H9 (cell line): ENCODE measurements at regions not wholly inside any gene's neighbourhood (a gene's known extent, or its start where the extent isn't known, plus 50 kb on each side); places are given as distances from the start of the nearest gene placed in this dataset.

Experiments
- DNase-seq: peaks from one replicate; pipeline ENCODE4 v3.0.0-alpha.2; 2017
- H2AFZ ChIP-seq: one replicate; pipeline ENCODE4 v1.6.1; 2013; ENCODE audit warnings: mild to moderate bottlenecking, low read length, control low read depth, moderate library complexity
- H2AK5ac ChIP-seq: 2 replicates; pipeline ENCODE4 v1.6.1; 2013; ENCODE audit warnings: low read length, control low read depth, mixed read lengths; ENCODE audit not compliant: insufficient read length
- H2BK120ac ChIP-seq: one replicate; pipeline ENCODE4 v1.6.1; 2013; ENCODE audit warnings: low read depth, mild to moderate bottlenecking, low read length, control low read depth, inconsistent platforms; ENCODE audit not compliant: poor library complexity, severe bottlenecking
- H2BK12ac ChIP-seq: 2 replicates; pipeline ENCODE4 v1.6.1; 2013; ENCODE audit warnings: low read length, control low read depth, mixed read lengths, low read depth; ENCODE audit not compliant: insufficient read length
- H2BK15ac ChIP-seq: 2 replicates; pipeline ENCODE4 v1.6.1; 2013; ENCODE audit warnings: low read depth, low read length, control low read depth
- H2BK20ac ChIP-seq: one replicate; pipeline ENCODE4 v1.6.1; 2013; ENCODE audit warnings: low read depth, mild to moderate bottlenecking, low read length, control low read depth, inconsistent platforms; ENCODE audit not compliant: poor library complexity, severe bottlenecking
- H2BK5ac ChIP-seq: 2 replicates; pipeline ENCODE4 v1.6.1; 2013; ENCODE audit warnings: low read length, control low read depth, mixed read lengths; ENCODE audit not compliant: insufficient read length
- H3K14ac ChIP-seq: 2 replicates; pipeline ENCODE4 v1.6.1; 2013; ENCODE audit warnings: low read length, control low read depth; ENCODE audit not compliant: insufficient read depth
- H3K18ac ChIP-seq: 2 replicates; pipeline ENCODE4 v1.6.1; 2013; ENCODE audit warnings: low read depth, mild to moderate bottlenecking, mixed read lengths, low read length, control low read depth; ENCODE audit not compliant: insufficient read length
- H3K23ac ChIP-seq: 2 replicates; pipeline ENCODE4 v1.6.1; 2013; ENCODE audit warnings: low read length, control low read depth, mixed read lengths, low read depth; ENCODE audit not compliant: insufficient read length
- H3K23me2 ChIP-seq: 2 replicates; pipeline ENCODE4 v1.6.1; 2013; ENCODE audit warnings: low read depth, mild to moderate bottlenecking, mixed read lengths, low read length, control low read depth; ENCODE audit not compliant: insufficient read length, poor library complexity, severe bottlenecking
- H3K27ac ChIP-seq: 2 replicates; pipeline ENCODE4 v1.5.1; 2013; ENCODE audit warnings: low read length, control low read depth, mixed read lengths, low read depth; ENCODE audit not compliant: insufficient read length
- H3K27me3 ChIP-seq: 2 replicates; pipeline ENCODE4 v1.6.1; 2013; ENCODE audit warnings: low read length, control low read depth, inconsistent platforms; ENCODE audit not compliant: insufficient read depth
- H3K4ac ChIP-seq: 2 replicates; pipeline ENCODE4 v1.6.1; 2013; ENCODE audit warnings: low read depth, mild to moderate bottlenecking, control low read depth, inconsistent platforms, low read length, moderate library complexity
- H3K4me1 ChIP-seq: 2 replicates; pipeline ENCODE4 v1.6.1; 2013; ENCODE audit warnings: low read length, control low read depth, inconsistent platforms; ENCODE audit not compliant: insufficient read depth
- H3K4me2 ChIP-seq: 2 replicates; pipeline ENCODE4 v1.6.1; 2013; ENCODE audit warnings: low read length, control low read depth, mixed read lengths; ENCODE audit not compliant: insufficient read length, insufficient read depth
- H3K56ac ChIP-seq: 2 replicates; pipeline ENCODE4 v1.6.1; 2013; ENCODE audit warnings: low read depth, mild to moderate bottlenecking, mixed read lengths, low read length, control low read depth; ENCODE audit not compliant: insufficient read length
- H3K79me1 ChIP-seq: 2 replicates; pipeline ENCODE4 v1.6.1; 2013; ENCODE audit warnings: low read depth, mild to moderate bottlenecking, moderate library complexity, low read length, control low read depth, inconsistent platforms; ENCODE audit not compliant: insufficient read depth, poor library complexity, severe bottlenecking
- H3K79me2 ChIP-seq: 2 replicates; pipeline ENCODE4 v1.6.1; 2013; ENCODE audit warnings: low read length, control low read depth, inconsistent platforms; ENCODE audit not compliant: insufficient read depth
- H3K9ac ChIP-seq: 2 replicates; pipeline ENCODE4 v1.6.1; 2013; ENCODE audit warnings: low read length, control low read depth, mixed read lengths; ENCODE audit not compliant: insufficient read length; ENCODE audit errors: extremely low read depth
- H3K9me3 ChIP-seq: one replicate; pipeline ENCODE4 v1.6.1; 2013; ENCODE audit warnings: low read depth, low read length, inconsistent platforms; ENCODE audit not compliant: control insufficient read depth
- H3T11ph ChIP-seq: one replicate; pipeline ENCODE4 v1.6.1; 2013; ENCODE audit warnings: mild to moderate bottlenecking, low read length, control low read depth, inconsistent platforms
- H4K20me1 ChIP-seq: one replicate; pipeline ENCODE4 v1.6.1; 2013; ENCODE audit not compliant: control insufficient read depth, insufficient read length, insufficient read depth
- H4K5ac ChIP-seq: 2 replicates; pipeline ENCODE4 v1.6.1; 2013; ENCODE audit warnings: low read depth, mild to moderate bottlenecking, mixed read lengths, low read length, control low read depth; ENCODE audit not compliant: insufficient read length
- H4K8ac ChIP-seq: replicated peaks from 2 replicates; pipeline ENCODE4 v1.6.1; 2013; ENCODE audit warnings: low read length, control low read depth, mixed read lengths, low read depth; ENCODE audit not compliant: insufficient read length
- H4K91ac ChIP-seq: 2 replicates; pipeline ENCODE4 v1.6.1; 2013; ENCODE audit warnings: low read depth, mild to moderate bottlenecking, moderate library complexity, mixed read lengths, low read length, control low read depth; ENCODE audit not compliant: insufficient read length
- H3K27ac Mint-ChIP-seq, 3 experiments: 2 replicates in 2 of 3; 3 replicates in 1 of 3; pipeline ENCODE4 v1.8.0; 2020 to 2021; ENCODE audit warnings: mixed read lengths in 3 of 3, mild to moderate bottlenecking in 1 of 3, moderate library complexity in 1 of 3
- H3K27me3 Mint-ChIP-seq: 2 replicates; pipeline ENCODE4 v1.8.0; 2021; ENCODE audit warnings: low read depth, mild to moderate bottlenecking, moderate library complexity, mixed read lengths
- H3K36me3 Mint-ChIP-seq, 3 experiments: 2 replicates in 2 of 3; 3 replicates in 1 of 3; pipeline ENCODE4 v1.8.0; 2020 to 2021; ENCODE audit warnings: low read depth in 3 of 3, mixed read lengths in 3 of 3; ENCODE audit not compliant: insufficient read depth in 1 of 3
- H3K4me1 Mint-ChIP-seq, 2 experiments: 2 replicates each; pipeline ENCODE4 v1.8.0; 2020; ENCODE audit warnings: mixed read lengths in 2 of 2
- H3K4me3 Mint-ChIP-seq, 2 experiments: 2 replicates in 1 of 2; 3 replicates in 1 of 2; pipeline ENCODE4 v1.8.0; 2020 to 2021; ENCODE audit warnings: mild to moderate bottlenecking in 2 of 2, mixed read lengths in 2 of 2, moderate library complexity in 1 of 2
- H3K9me3 Mint-ChIP-seq, 2 experiments: 2 replicates in 1 of 2; 3 replicates in 1 of 2; pipeline ENCODE4 v1.8.0; 2020; ENCODE audit warnings: mild to moderate bottlenecking in 2 of 2, mixed read lengths in 2 of 2, moderate library complexity in 1 of 2
- CTCF ChIP-seq: fragments of 200-600 bp; sonication (generic); conservative IDR thresholded peaks from 3 replicates; pipeline ENCODE4 v1.8.0; 2021; ENCODE audit warnings: antibody characterized with exemption, mild to moderate bottlenecking
- WGBS: extraction: QIAGEN DNeasy Blood & Tissue Kit; methylation state at CpG from one replicate; pipeline ENCODE4 v1.1.7; 2013; ENCODE audit warnings: missing lambda C conversion rate, low lambda C conversion rate, mixed read lengths; ENCODE audit not compliant: insufficient read length; ENCODE audit errors: extremely low coverage; 5-methylcytosine and 5-hydroxymethylcytosine counted together

GRCh38 chr10:70952401-70952800 is 64.0 kb upstream of the PCBD1 start:
- no peak overlapping the region for H3K4me2 ChIP-seq
- no peaks in the 10 kb centered on the region for H3K79me1 ChIP-seq
- H3K56ac ChIP-seq, result no peak overlapping the region
- Mint-ChIP-seq H3K27ac (no peak overlapping the region), H3K9me3 (no peaks in the 10 kb centered on the region), H3K36me3 (no peaks in the 10 kb centered on the region), H3K4me3 (no peak overlapping the region), H3K4me1 (peaks cover 4 to 6% of the 10 kb centered on the region in 2 experiments; a peak in 2 of 4 replicates), H3K27me3 (peaks cover 15% of the 10 kb centered on the region)
- H3K4ac ChIP-seq, result no peak overlapping the region
- no peak for DNase-seq
- no peak overlapping the region for H2BK15ac ChIP-seq
- H2BK20ac ChIP-seq, result no peak overlapping the region
- no peak overlapping the region for H4K91ac ChIP-seq
- no peaks in the 10 kb centered on the region for H3K23me2 ChIP-seq
- TF ChIP-seq CTCF, result no peak
- no peaks in the 10 kb centered on the region for H3K79me2 ChIP-seq
- no peak overlapping the region for H4K8ac ChIP-seq
- WGBS, result no CpG with 5 or more reads among the region's 4 CpGs
- no peak overlapping the region for H2AK5ac ChIP-seq
- H3K23ac ChIP-seq, result no peak overlapping the region
- no peak overlapping the region for H3K27ac ChIP-seq
- H2BK120ac ChIP-seq, result no peak overlapping the region
- no peak overlapping the region for H3T11ph ChIP-seq
- H3K4me1 ChIP-seq, result no peaks in the 10 kb centered on the region
- H2BK12ac ChIP-seq, result no peak overlapping the region
- no peaks in the 10 kb centered on the region for H3K9me3 ChIP-seq
- no peak overlapping the region for H3K18ac ChIP-seq
- no peak overlapping the region for H4K5ac ChIP-seq
- no peak overlapping the region for H2AFZ ChIP-seq
- H3K27me3 ChIP-seq, result no peaks in the 10 kb centered on the region
- no peak overlapping the region for H3K9ac ChIP-seq
- no peak overlapping the region for H2BK5ac ChIP-seq
- H4K20me1 ChIP-seq, result no peaks in the 10 kb centered on the region
- no peak overlapping the region for H3K14ac ChIP-seq
